Trophoblast cell (in vitro differentiated cells and primary cell): ENCODE measurements at regions not wholly inside any gene's neighbourhood (a gene's known extent, or its start where the extent isn't known, plus 50 kb on each side); places are given as distances from the start of the nearest gene placed in this dataset.

Source experiments
- DNase-seq, 2 donors: peaks; one replicate each; pipeline ENCODE4 v3.0.0-alpha.2; 2016
- H2AFZ ChIP-seq: 2 replicates; pipeline ENCODE4 v1.6.1; 2013; ENCODE audit warnings: low read length, moderate library complexity, mild to moderate bottlenecking; ENCODE audit not compliant: insufficient read depth, poor library complexity
- H2AK5ac ChIP-seq: 2 replicates; pipeline ENCODE4 v1.6.1; 2013; ENCODE audit warnings: mild to moderate bottlenecking, low read length
- H2BK120ac ChIP-seq: 2 replicates; pipeline ENCODE4 v1.6.1; 2013; ENCODE audit warnings: low read length, mild to moderate bottlenecking, moderate library complexity; ENCODE audit not compliant: insufficient read depth, poor library complexity
- H2BK12ac ChIP-seq: 2 replicates; pipeline ENCODE4 v1.6.1; 2013; ENCODE audit warnings: mild to moderate bottlenecking, low read length, moderate library complexity
- H2BK5ac ChIP-seq: 2 replicates; pipeline ENCODE4 v1.6.1; 2013; ENCODE audit warnings: low read length, low read depth, moderate library complexity, mild to moderate bottlenecking; ENCODE audit not compliant: poor library complexity
- H3K14ac ChIP-seq: 2 replicates; pipeline ENCODE4 v1.6.1; 2013; ENCODE audit warnings: mild to moderate bottlenecking, low read length
- H3K18ac ChIP-seq: 2 replicates; pipeline ENCODE4 v1.6.1; 2013; ENCODE audit warnings: mild to moderate bottlenecking, low read length
- H3K23ac ChIP-seq: 2 replicates; pipeline ENCODE4 v1.6.1; 2013; ENCODE audit warnings: low read length
- H3K27ac ChIP-seq: 2 replicates; pipeline ENCODE4 v1.5.1; 2013; ENCODE audit warnings: low read depth, mild to moderate bottlenecking, inconsistent platforms, low read length, moderate library complexity
- H3K27me3 ChIP-seq: 2 replicates; pipeline ENCODE4 v1.6.1; 2013; ENCODE audit warnings: inconsistent platforms, mild to moderate bottlenecking, low read length, moderate library complexity; ENCODE audit not compliant: insufficient read depth
- H3K36me3 ChIP-seq, 2 experiments: 1 replicate in 1 of 2; 2 replicates in 1 of 2; pipeline ENCODE4 v1.6.1; 2013; ENCODE audit warnings: low read length in 2 of 2, mild to moderate bottlenecking in 2 of 2, moderate library complexity in 1 of 2; ENCODE audit not compliant: insufficient read depth in 2 of 2, control insufficient read depth in 1 of 2
- H3K4ac ChIP-seq: 2 replicates; pipeline ENCODE4 v1.6.1; 2013; ENCODE audit warnings: low read depth, mild to moderate bottlenecking, low read length, moderate library complexity
- H3K4me1 ChIP-seq, 2 experiments: 1 replicate in 1 of 2; 2 replicates in 1 of 2; pipeline ENCODE4 v1.6.1; 2013; ENCODE audit warnings: low read length in 2 of 2, mild to moderate bottlenecking in 2 of 2, moderate library complexity in 1 of 2; ENCODE audit not compliant: insufficient read depth in 2 of 2, control insufficient read depth in 1 of 2
- H3K4me2 ChIP-seq: 2 replicates; pipeline ENCODE4 v1.6.1; 2013; ENCODE audit warnings: inconsistent platforms, mild to moderate bottlenecking, low read length, moderate library complexity
- H3K4me3 ChIP-seq: 2 replicates; pipeline ENCODE4 v1.5.1; 2013; ENCODE audit warnings: mild to moderate bottlenecking, low read depth, low read length, inconsistent platforms
- H3K79me1 ChIP-seq: one replicate; pipeline ENCODE4 v1.6.1; 2013; ENCODE audit warnings: low read length
- H3K79me2 ChIP-seq: 2 replicates; pipeline ENCODE4 v1.6.1; 2013; ENCODE audit warnings: low read length, mild to moderate bottlenecking; ENCODE audit not compliant: control insufficient read depth, insufficient read depth, poor library complexity
- H3K9ac ChIP-seq: 2 replicates; pipeline ENCODE4 v1.6.1; 2013; ENCODE audit warnings: mild to moderate bottlenecking, low read length
- H3K9me3 ChIP-seq: 2 replicates; pipeline ENCODE4 v1.6.1; 2013; ENCODE audit warnings: low read depth, mild to moderate bottlenecking, control low read depth, inconsistent platforms, low read length; ENCODE audit not compliant: insufficient read depth
- H4K12ac ChIP-seq: 2 replicates; pipeline ENCODE4 v1.6.1; 2013; ENCODE audit warnings: low read depth, mild to moderate bottlenecking, low read length, moderate library complexity
- H4K8ac ChIP-seq: 2 replicates; pipeline ENCODE4 v1.6.1; 2013; ENCODE audit warnings: low read depth, mild to moderate bottlenecking, low read length, moderate library complexity
- H4K91ac ChIP-seq: one replicate; pipeline ENCODE4 v1.6.1; 2013; ENCODE audit warnings: low read depth, mild to moderate bottlenecking, low read length, moderate library complexity
- WGBS: extraction: QIAGEN DNeasy Blood & Tissue Kit; methylation state at CpG from one replicate; pipeline ENCODE4 v1.1.7; 2013; ENCODE audit warnings: missing lambda C conversion rate; ENCODE audit not compliant: insufficient read length, insufficient coverage; ENCODE audit errors: extremely low coverage; 5-methylcytosine and 5-hydroxymethylcytosine counted together

GRCh38 chr3:163573324-163573723 is 1505.0 kb downstream of the SI start:
- Histone ChIP-seq H3K4me3 (no peak overlapping the region), H2BK12ac (no peak overlapping the region), H3K4me1 (no peaks in the 10 kb centered on the region), H3K4ac (no peak overlapping the region), H3K79me2 (no peaks in the 10 kb centered on the region), H2AK5ac (no peak overlapping the region), H4K91ac (no peak overlapping the region), H3K36me3 (no peaks in the 10 kb centered on the region), H3K4me2 (no peak overlapping the region), H3K23ac (no peak overlapping the region), H3K9me3 (peaks cover 2% of the 10 kb centered on the region), H3K27me3 (no peaks in the 10 kb centered on the region), H4K12ac (no peak overlapping the region), H2BK5ac (no peak overlapping the region), H3K9ac (no peak overlapping the region), H2AFZ (no peak overlapping the region), H3K14ac (no peak overlapping the region), H3K27ac (no peak overlapping the region), H4K8ac (no peak overlapping the region), H3K79me1 (no peaks in the 10 kb centered on the region), H3K18ac (no peak overlapping the region), H2BK120ac (no peak overlapping the region)
- no peak for DNase-seq
- no CpG with 5 or more reads among the region's 3 CpGs for WGBS

GRCh38 chr3:163572856-163573255 is 1505.4 kb downstream of the SI start:
- H3K79me2 ChIP-seq = no peaks in the 10 kb centered on the region
- no peak overlapping the region for H4K12ac ChIP-seq
- no peak overlapping the region for H2BK120ac ChIP-seq
- no peaks in the 10 kb centered on the region for H3K27me3 ChIP-seq
- H3K18ac ChIP-seq = no peak overlapping the region
- H3K4ac ChIP-seq = no peak overlapping the region
- H3K4me3 ChIP-seq = no peak overlapping the region
- H4K91ac ChIP-seq = no peak overlapping the region
- H3K79me1 ChIP-seq = no peaks in the 10 kb centered on the region
- H3K4me1 ChIP-seq = no peaks in the 10 kb centered on the region
- H3K9ac ChIP-seq = no peak overlapping the region
- H3K36me3 ChIP-seq = no peaks in the 10 kb centered on the region
- no peak overlapping the region for H3K23ac ChIP-seq
- no peak overlapping the region for H3K4me2 ChIP-seq
- H2AK5ac ChIP-seq = no peak overlapping the region
- peaks cover 2% of the 10 kb centered on the region for H3K9me3 ChIP-seq
- no peak overlapping the region for H3K27ac ChIP-seq
- H2BK5ac ChIP-seq = no peak overlapping the region
- H4K8ac ChIP-seq = no peak overlapping the region
- no peak overlapping the region for H2AFZ ChIP-seq
- no peak overlapping the region for H3K14ac ChIP-seq
- no peak for DNase-seq
- no peak overlapping the region for H2BK12ac ChIP-seq
- WGBS = no CpG with 5 or more reads among the region's 1 CpG

GRCh38 chr3:163563485-163563884 is 1514.8 kb downstream of the SI start:
- H2BK5ac ChIP-seq = no peak overlapping the region
- no peak overlapping the region for H3K18ac ChIP-seq
- no peak overlapping the region for H3K4me2 ChIP-seq
- no peaks in the 10 kb centered on the region for H3K36me3 ChIP-seq
- H4K91ac ChIP-seq = no peak overlapping the region
- no peaks in the 10 kb centered on the region for H3K79me1 ChIP-seq
- H2BK12ac ChIP-seq = no peak overlapping the region
- no peak overlapping the region for H4K8ac ChIP-seq
- no peak overlapping the region for H3K4me3 ChIP-seq
- no peak overlapping the region for H2AK5ac ChIP-seq
- no peaks in the 10 kb centered on the region for H3K79me2 ChIP-seq
- WGBS = no CpG with 5 or more reads among the region's 1 CpG
- H3K27me3 ChIP-seq = no peaks in the 10 kb centered on the region
- H3K9ac ChIP-seq = no peak overlapping the region
- H2BK120ac ChIP-seq = no peak overlapping the region
- H4K12ac ChIP-seq = no peak overlapping the region
- no peak overlapping the region for H3K14ac ChIP-seq
- no peaks in the 10 kb centered on the region for H3K4me1 ChIP-seq
- H3K9me3 ChIP-seq = no peaks in the 10 kb centered on the region
- H2AFZ ChIP-seq = no peak overlapping the region
- H3K4ac ChIP-seq = no peak overlapping the region
- H3K23ac ChIP-seq = no peak overlapping the region
- no peak overlapping the region for H3K27ac ChIP-seq
- DNase-seq = no peak

GRCh38 chr3:163562625-163563024 is 1515.7 kb downstream of the SI start:
- H2BK5ac ChIP-seq = no peak overlapping the region
- no peak overlapping the region for H2AFZ ChIP-seq
- no peak overlapping the region for H3K4ac ChIP-seq
- no peaks in the 10 kb centered on the region for H3K79me1 ChIP-seq
- H3K14ac ChIP-seq = no peak overlapping the region
- H2AK5ac ChIP-seq = no peak overlapping the region
- no peaks in the 10 kb centered on the region for H3K9me3 ChIP-seq
- no peak overlapping the region for H3K4me2 ChIP-seq
- no peak for DNase-seq
- no peak overlapping the region for H2BK120ac ChIP-seq
- no peaks in the 10 kb centered on the region for H3K4me1 ChIP-seq
- no peak overlapping the region for H4K8ac ChIP-seq
- no CpG with 5 or more reads among the region's 2 CpGs for WGBS
- no peak overlapping the region for H2BK12ac ChIP-seq
- H3K9ac ChIP-seq = no peak overlapping the region
- H3K27me3 ChIP-seq = no peaks in the 10 kb centered on the region
- no peak overlapping the region for H3K23ac ChIP-seq
- no peak overlapping the region for H4K12ac ChIP-seq
- H4K91ac ChIP-seq = no peak overlapping the region
- H3K18ac ChIP-seq = no peak overlapping the region
- no peaks in the 10 kb centered on the region for H3K79me2 ChIP-seq
- no peak overlapping the region for H3K27ac ChIP-seq
- H3K4me3 ChIP-seq = no peak overlapping the region
- no peaks in the 10 kb centered on the region for H3K36me3 ChIP-seq
